ENCODE measurements at regions not wholly inside any gene's neighbourhood (a gene's known extent, or its start where the extent isn't known, plus 50 kb on each side); places are given as distances from the start of the nearest gene placed in this dataset.

DNA sequence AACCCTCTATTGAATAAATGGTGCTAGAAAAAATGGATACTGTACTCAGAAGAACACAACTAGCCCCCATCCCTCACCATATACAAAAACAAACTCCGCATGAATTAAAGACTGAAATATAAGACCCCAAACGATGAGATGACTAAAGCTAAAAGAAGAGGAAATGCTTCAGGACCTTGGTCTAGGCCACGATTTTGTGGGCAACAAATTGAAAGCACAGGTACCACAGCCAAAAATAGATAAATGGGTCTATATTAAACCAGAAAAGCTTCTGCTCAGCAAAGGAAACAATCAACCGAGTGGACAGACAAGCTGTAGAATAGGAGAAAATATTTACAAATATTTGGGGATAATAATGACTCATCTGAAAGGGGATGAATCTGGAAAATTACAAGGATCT, 86.4 kb upstream of the DHRSX start:
- H3K9me3 ChIP-seq, result no peaks in the 10 kb centered on the region
- intact Hi-C loops (cut with DNase I), result no loop called here
- peaks cover 23 to 32% (median 24%) of the 10 kb centered on the region in 3 donors for H3K27me3 ChIP-seq
- peaks cover 0 to 14% (median 11%) of the 10 kb centered on the region in 4 donors for H3K4me1 ChIP-seq
- H3K36me3 ChIP-seq, result no peaks in the 10 kb centered on the region
- WGBS, 2 donors, result 50 to 66% methylated on average over 4 of the region's 4 CpGs
- no peak overlapping the region for H3K4me3 ChIP-seq
- no peak overlapping the region for H3K27ac ChIP-seq
- TF ChIP-seq EP300 (IDR thresholded peaks at IDR 0.05), result no peak
- no peak for TF ChIP-seq POLR2A (IDR thresholded peaks at IDR 0.05)
- no peak for TF ChIP-seq POLR2AphosphoS5 (IDR thresholded peaks at IDR 0.05)
- TF ChIP-seq, protein P1, sequence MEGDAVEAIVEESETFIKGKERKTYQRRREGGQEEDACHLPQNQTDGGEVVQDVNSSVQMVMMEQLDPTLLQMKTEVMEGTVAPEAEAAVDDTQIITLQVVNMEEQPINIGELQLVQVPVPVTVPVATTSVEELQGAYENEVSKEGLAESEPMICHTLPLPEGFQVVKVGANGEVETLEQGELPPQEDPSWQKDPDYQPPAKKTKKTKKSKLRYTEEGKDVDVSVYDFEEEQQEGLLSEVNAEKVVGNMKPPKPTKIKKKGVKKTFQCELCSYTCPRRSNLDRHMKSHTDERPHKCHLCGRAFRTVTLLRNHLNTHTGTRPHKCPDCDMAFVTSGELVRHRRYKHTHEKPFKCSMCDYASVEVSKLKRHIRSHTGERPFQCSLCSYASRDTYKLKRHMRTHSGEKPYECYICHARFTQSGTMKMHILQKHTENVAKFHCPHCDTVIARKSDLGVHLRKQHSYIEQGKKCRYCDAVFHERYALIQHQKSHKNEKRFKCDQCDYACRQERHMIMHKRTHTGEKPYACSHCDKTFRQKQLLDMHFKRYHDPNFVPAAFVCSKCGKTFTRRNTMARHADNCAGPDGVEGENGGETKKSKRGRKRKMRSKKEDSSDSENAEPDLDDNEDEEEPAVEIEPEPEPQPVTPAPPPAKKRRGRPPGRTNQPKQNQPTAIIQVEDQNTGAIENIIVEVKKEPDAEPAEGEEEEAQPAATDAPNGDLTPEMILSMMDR (IDR thresholded peaks at IDR 0.05), result no peak
- DNase-seq, result no peak

DNA sequence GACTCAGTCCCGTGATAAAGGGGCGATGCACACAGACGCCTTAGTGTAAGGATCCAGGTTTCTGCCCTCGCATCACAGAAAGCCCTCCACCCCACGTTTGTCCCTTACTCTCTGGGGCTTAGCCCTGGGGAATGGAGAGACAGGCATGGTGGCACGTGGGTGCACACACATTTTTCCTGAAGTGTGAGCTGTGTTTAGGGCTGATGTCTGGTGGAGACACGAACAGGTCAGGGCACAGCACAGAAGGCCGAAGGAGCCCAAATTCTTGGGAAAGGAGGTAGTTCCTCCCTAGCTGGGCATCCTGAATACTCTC, 84.3 kb upstream of the DHRSX start:
- no peak overlapping the region for H3K27ac ChIP-seq
- H3K9me3 ChIP-seq, result no peaks in the 10 kb centered on the region
- TF ChIP-seq POLR2A (IDR thresholded peaks at IDR 0.05) (no peak), EP300 (IDR thresholded peaks at IDR 0.05) (no peak), POLR2AphosphoS5 (IDR thresholded peaks at IDR 0.05) (no peak)
- TF ChIP-seq, protein P1 (IDR thresholded peaks at IDR 0.05), result no peak
- DNase-seq, result no peak
- peaks cover 0 to 14% (median 11%) of the 10 kb centered on the region in 4 donors for H3K4me1 ChIP-seq
- peaks cover 24 to 52% (median 40%) of the 10 kb centered on the region in 3 donors for H3K27me3 ChIP-seq
- no peak overlapping the region for H3K4me3 ChIP-seq
- H3K36me3 ChIP-seq, result no peaks in the 10 kb centered on the region
- WGBS, 2 donors, result 67 to 73% methylated on average over 8 of the region's 8 CpGs
- intact Hi-C loops (cut with DNase I), result no loop called here

DNA sequence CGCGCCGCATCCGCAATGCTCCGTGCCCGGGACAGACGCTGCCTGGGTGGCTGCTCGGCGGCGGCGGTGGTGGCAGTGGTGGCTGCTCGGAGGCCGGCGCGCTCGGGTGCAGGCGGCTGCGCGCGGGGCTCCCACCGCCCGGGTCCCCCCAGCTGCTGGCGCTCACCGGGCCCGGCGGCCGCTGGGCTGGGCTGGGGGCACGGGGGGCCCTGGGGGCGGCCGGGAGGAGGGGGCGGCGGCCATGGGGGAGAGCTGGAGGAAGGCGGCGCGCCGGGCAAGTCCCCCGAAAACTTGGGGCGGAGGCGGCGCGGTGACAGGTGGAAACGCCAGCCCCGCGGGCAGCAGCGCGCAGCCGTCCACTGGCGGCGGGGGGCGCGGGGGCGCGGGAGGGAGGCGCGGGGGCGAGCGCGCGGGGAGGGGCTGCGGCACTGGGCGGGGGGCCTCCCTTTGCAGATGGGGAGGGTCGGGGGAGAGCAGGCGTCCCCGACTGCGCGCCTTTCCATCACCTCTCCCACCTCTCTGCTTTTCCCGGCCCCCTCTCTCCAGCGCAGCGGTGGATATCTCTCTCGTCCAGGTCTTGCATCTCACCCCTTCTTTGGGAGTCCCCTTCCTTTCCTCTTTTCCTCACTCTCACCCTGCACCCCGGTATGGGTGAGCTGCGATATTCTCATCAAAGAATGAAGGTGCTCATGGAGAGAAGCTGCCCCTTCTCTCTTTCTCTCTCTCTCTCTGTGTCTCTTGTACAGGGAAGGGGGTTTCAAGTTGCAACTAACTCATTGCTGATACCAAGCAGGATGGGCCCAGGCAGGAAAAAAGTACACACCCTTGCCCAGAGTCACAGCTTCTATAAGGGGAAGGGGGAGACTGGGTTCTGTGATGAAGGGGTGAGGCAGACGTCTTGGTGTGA, 83.7 kb upstream of the DHRSX start:
- peaks cover 24 to 58% (median 40%) of the 10 kb centered on the region in 3 donors for H3K27me3 ChIP-seq
- H3K36me3 ChIP-seq, result no peaks in the 10 kb centered on the region
- intact Hi-C loops (cut with DNase I), result no loop called here
- no peak overlapping the region for H3K27ac ChIP-seq
- peaks cover 0 to 14% (median 11%) of the 10 kb centered on the region in 4 donors for H3K4me1 ChIP-seq
- H3K4me3 ChIP-seq, result no peak overlapping the region
- no peak for DNase-seq
- no peaks in the 10 kb centered on the region for H3K9me3 ChIP-seq
- TF ChIP-seq, protein P1 (IDR thresholded peaks at IDR 0.05), result no peak
- no peak for TF ChIP-seq POLR2A (IDR thresholded peaks at IDR 0.05)
- 3 to 5% methylated on average over 73 of the region's 73 CpGs for WGBS, 2 donors

DNA sequence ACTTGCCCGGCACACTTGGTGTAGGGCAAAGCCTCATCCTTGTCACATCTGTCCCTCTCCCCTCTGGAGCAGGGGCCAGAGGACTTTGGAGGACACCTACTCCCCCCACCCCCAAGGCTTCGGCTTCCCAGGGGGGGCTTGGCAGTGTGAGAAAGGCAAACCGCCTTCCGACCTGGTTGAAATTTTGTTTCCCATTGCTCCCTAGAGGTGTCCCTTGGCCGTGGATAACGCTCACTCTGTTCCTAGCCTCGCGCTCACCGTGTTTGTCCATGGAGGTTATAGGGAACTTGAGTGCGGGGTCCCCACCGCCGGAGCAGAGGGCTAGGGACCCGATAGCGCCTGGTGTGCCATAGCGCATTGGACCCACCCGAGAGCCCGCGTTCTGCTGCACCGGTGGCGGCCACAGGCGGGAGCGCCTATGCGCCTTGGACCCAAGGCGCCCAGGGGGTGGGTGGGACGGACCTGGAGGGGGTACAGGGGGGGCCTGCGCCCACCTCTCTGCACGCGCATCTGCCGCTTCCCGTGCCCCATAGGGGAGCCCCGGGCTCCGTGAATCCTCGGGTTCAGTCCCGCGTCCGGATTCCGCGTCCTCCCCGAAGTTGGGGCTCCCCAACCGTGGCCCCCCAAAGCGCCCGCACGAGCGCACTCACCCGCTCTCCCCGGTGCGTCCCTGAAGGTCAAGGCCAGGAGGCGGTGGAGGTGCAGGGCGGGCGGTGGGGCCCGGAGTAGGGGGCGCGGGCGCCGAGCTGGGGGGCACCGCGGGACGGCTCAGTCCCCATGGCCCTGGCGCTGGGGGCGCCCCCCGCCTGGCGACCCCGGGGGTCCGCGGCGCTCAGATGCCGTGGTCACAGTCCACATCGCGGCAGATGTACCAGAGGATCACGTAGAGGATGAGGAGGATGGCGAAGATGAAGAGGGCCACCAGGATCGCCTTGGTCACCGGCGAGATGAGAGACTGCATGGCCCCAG, 82.7 kb upstream of the DHRSX start:
- H3K9me3 ChIP-seq, result no peaks in the 10 kb centered on the region
- TF ChIP-seq POLR2A (IDR thresholded peaks at IDR 0.05) (no peak), POLR2AphosphoS5 (IDR thresholded peaks at IDR 0.05) (no peak), EP300 (IDR thresholded peaks at IDR 0.05) (no peak)
- TF ChIP-seq, protein P1 (IDR thresholded peaks at IDR 0.05), result no peak
- intact Hi-C loops (cut with DNase I), result no loop called here
- 4 to 17% methylated on average over 74 of the region's 74 CpGs for WGBS, 2 donors
- DNase-seq, result no peak
- H3K4me3 ChIP-seq, result no peak overlapping the region
- H3K36me3 ChIP-seq, result no peaks in the 10 kb centered on the region
- no peak overlapping the region for H3K27ac ChIP-seq
- peaks cover 24 to 58% (median 40%) of the 10 kb centered on the region in 3 donors for H3K27me3 ChIP-seq
- H3K4me1 ChIP-seq, result peaks cover 0 to 14% (median 11%) of the 10 kb centered on the region in 4 donors

All from sigmoid colon (tissue), 6 donors.